ENCODE measurements at regions not wholly inside any gene's neighbourhood (a gene's known extent, or its start where the extent isn't known, plus 50 kb on each side); places are given as distances from the start of the nearest gene placed in this dataset.

GRCh38 chr9:134546746-134547145 is 94.9 kb upstream of the COL5A1 start:
- TF ChIP-seq CTCF (IDR thresholded peaks at IDR 0.05) (no peak), POLR2A (IDR thresholded peaks at IDR 0.05) (no peak)

Data from uterus (tissue), 2 donors.